GM12878 (cell line): ENCODE measurements at regions not wholly inside any gene's neighbourhood (a gene's known extent, or its start where the extent isn't known, plus 50 kb on each side); places are given as distances from the start of the nearest gene placed in this dataset.

Source experiments
- EZH2 ChIP-seq: IDR thresholded peaks from 2 replicates; pipeline ENCODE4 v1.6.1; 2012; ENCODE audit warnings: low read depth, mild to moderate bottlenecking, control low read depth, inconsistent platforms, low read length, borderline replicate concordance; ENCODE audit not compliant: control insufficient read depth
- GABPA ChIP-seq: IDR thresholded peaks from 2 replicates; pipeline ENCODE4 v1.6.1; 2014; ENCODE audit warnings: antibody characterized with exemption, low read depth, mild to moderate bottlenecking, inconsistent platforms
- NFYA ChIP-seq: IDR thresholded peaks from 2 replicates; pipeline ENCODE4 v1.6.1; 2011; ENCODE audit warnings: low read depth, mild to moderate bottlenecking, low read length, improper control_type of control experiment, borderline replicate concordance
- POLR2A ChIP-seq: IDR thresholded peaks from 2 replicates; pipeline ENCODE4 v1.6.1; 2011; ENCODE audit warnings: low read depth, mild to moderate bottlenecking, low read length
- POLR2AphosphoS5 ChIP-seq: IDR thresholded peaks from 2 replicates; pipeline ENCODE4 v1.6.1; 2011; ENCODE audit warnings: mild to moderate bottlenecking, low read length, inconsistent platforms
- PRDM15 ChIP-seq: fragments of 450-650 bp; formaldehyde crosslinking; IDR thresholded peaks from 2 replicates; pipeline ENCODE4 v1.4.0; 2020; ENCODE audit warnings: mild to moderate bottlenecking, moderate library complexity
- TCF12 ChIP-seq: IDR thresholded peaks from 2 replicates; pipeline ENCODE4 v1.6.1; 2011; ENCODE audit warnings: low read depth, mild to moderate bottlenecking, low read length
- TF ChIP-seq, protein P1 (sequence below), 3 experiments: IDR thresholded peaks in 2 of 3; conservative IDR thresholded peaks in 1 of 3; 2 replicates each; pipeline ENCODE4 v1.5.1; 2011; ENCODE audit warnings: low read depth in 3 of 3, low read length in 3 of 3, mild to moderate bottlenecking in 3 of 3, control low read depth in 2 of 3, moderate library complexity in 2 of 3, inconsistent platforms in 1 of 3, mixed read lengths in 1 of 3; ENCODE audit not compliant: control insufficient read depth in 2 of 3, insufficient read depth in 1 of 3; ENCODE audit errors: extremely low read depth in 1 of 3
- TF ChIP-seq, protein P2 (sequence below): IDR thresholded peaks from 2 replicates; pipeline ENCODE4 v1.6.1; 2012; ENCODE audit warnings: low read depth, low read length, improper control_type of control experiment

DNA sequence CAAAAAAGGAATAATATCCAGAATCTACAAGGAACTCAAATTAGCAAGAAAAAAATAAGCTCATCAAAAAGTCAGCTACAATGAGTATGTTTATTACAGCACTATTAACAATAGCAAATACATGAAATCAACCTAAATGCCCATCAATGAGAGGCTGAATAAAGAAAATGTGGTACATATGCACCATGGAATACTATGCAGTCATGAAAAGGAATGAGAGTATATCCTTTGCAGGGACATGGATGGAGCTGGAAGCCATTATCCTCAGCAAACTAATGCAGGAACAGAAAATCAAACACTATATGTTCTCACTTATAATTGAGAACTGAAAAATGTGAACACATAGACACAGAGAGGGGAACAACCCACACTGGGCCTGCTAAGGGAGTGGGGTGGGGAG is 178.4 kb upstream of the IRS4 start:
- TF ChIP-seq GABPA (no peak), POLR2AphosphoS5 (no peak), TCF12 (no peak), POLR2A (no peak), NFYA (no peak), EZH2 (no peak), PRDM15 (CRISPR knock-in tag) (no peak)
- TF ChIP-seq, protein P1, sequence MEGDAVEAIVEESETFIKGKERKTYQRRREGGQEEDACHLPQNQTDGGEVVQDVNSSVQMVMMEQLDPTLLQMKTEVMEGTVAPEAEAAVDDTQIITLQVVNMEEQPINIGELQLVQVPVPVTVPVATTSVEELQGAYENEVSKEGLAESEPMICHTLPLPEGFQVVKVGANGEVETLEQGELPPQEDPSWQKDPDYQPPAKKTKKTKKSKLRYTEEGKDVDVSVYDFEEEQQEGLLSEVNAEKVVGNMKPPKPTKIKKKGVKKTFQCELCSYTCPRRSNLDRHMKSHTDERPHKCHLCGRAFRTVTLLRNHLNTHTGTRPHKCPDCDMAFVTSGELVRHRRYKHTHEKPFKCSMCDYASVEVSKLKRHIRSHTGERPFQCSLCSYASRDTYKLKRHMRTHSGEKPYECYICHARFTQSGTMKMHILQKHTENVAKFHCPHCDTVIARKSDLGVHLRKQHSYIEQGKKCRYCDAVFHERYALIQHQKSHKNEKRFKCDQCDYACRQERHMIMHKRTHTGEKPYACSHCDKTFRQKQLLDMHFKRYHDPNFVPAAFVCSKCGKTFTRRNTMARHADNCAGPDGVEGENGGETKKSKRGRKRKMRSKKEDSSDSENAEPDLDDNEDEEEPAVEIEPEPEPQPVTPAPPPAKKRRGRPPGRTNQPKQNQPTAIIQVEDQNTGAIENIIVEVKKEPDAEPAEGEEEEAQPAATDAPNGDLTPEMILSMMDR (IDR thresholded peaks at IDR 0.05 in 2 of 3, conservative IDR thresholded peaks at IDR 0.05 in 1 of 3; ENCODE audit: control insufficient read depth in 2 of 3, extremely low read depth in 1 of 3, insufficient read depth in 1 of 3, low read depth in 3 of 3, low read length in 3 of 3): no peak
- TF ChIP-seq, protein P2, sequence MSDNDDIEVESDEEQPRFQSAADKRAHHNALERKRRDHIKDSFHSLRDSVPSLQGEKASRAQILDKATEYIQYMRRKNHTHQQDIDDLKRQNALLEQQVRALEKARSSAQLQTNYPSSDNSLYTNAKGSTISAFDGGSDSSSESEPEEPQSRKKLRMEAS: no peak
